ENCODE measurements at regions not wholly inside any gene's neighbourhood (a gene's known extent, or its start where the extent isn't known, plus 50 kb on each side); places are given as distances from the start of the nearest gene placed in this dataset.

DNA sequence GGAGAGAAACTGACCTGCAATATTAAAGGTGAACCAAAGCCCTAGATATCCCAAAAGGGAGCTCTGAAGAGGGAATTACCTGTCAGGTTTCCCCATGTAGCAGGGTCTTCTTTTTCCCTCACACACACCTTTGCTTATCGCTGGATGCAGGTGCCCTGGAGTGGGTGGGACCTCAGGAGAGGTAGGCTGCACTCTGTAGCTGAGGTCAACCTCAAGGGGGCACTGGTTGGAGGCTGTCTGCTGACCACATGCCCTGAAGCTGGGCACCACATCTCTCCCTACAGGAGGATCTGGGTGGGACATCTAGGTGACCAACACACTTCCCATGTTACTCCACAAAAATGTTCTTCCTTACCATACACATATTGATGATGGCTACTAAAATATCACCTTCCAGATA lies 298.7 kb upstream of the USP25 start:
- TF ChIP-seq FOXM1 (IDR thresholded peaks at IDR 0.05; ENCODE audit: low read depth, low read length) (no peak), RCOR1 (conservative IDR thresholded peaks at IDR 0.05; ENCODE audit: low read depth, low read length) (no peak)
